Gastroesophageal sphincter (tissue), 3 donors: ENCODE measurements at regions not wholly inside any gene's neighbourhood (a gene's known extent, or its start where the extent isn't known, plus 50 kb on each side); places are given as distances from the start of the nearest gene placed in this dataset.

ENCODE experiments used
- CTCF ChIP-seq, 4 experiments: fragments of 200-600 bp in 2 of 4; fragments of 450-650 bp in 2 of 4; sonication (generic) in 1 of 4; IDR thresholded peaks; one replicate each; pipeline ENCODE4 v1.5.1; 2017 to 2019; ENCODE audit warnings: antibody characterized with exemption in 4 of 4, mild to moderate bottlenecking in 2 of 4, moderate library complexity in 2 of 4
- POLR2AphosphoS5 ChIP-seq: sonication (generic); formaldehyde crosslinking; IDR thresholded peaks from one replicate; pipeline ENCODE4 v1.6.1; 2017; ENCODE audit warnings: antibody characterized with exemption

- no peak for TF ChIP-seq CTCF (IDR thresholded peaks at IDR 0.05)
- TF ChIP-seq POLR2AphosphoS5, result no peak
These were observed 440.4 kb downstream of the HINT1 start for GRCh38 chr5:130724658-130725057.
